ENCODE measurements at regions not wholly inside any gene's neighbourhood (a gene's known extent, or its start where the extent isn't known, plus 50 kb on each side); places are given as distances from the start of the nearest gene placed in this dataset.

GRCh38 chr10:31605861-31606525 lies 287.0 kb downstream of the ZEB1 start:
- Histone ChIP-seq H3K9ac (ENCODE audit: low read length) (no peak overlapping the region), H3K36me3 (ENCODE audit: control insufficient read depth, insufficient read depth, low read length) (no peaks in the 10 kb centered on the region), H3K4me3 (ENCODE audit: low read length) (no peak overlapping the region), H3K27me3 (ENCODE audit: control insufficient read depth, insufficient read depth, low read length) (no peaks in the 10 kb centered on the region), H3K4me1 (ENCODE audit: control insufficient read depth, insufficient read depth, low read length) (peaks cover 7% of the 10 kb centered on the region), H3K27ac (ENCODE audit: low read depth, low read length) (peak overlapping the region; percentile 47)

- H3K27ac ChIP-seq (ENCODE audit: low read depth, low read length): peak overlapping the region; percentile 47
These were observed 286.4 kb downstream of the ZEB1 start for GRCh38 chr10:31605426-31605825.

GRCh38 chr10:31604646-31605170 lies 285.7 kb downstream of the ZEB1 start:
- peaks cover 7% of the 10 kb centered on the region for H3K4me1 ChIP-seq (ENCODE audit: control insufficient read depth, insufficient read depth, low read length)
- H3K27me3 ChIP-seq (ENCODE audit: control insufficient read depth, insufficient read depth, low read length): no peaks in the 10 kb centered on the region
- H3K36me3 ChIP-seq (ENCODE audit: control insufficient read depth, insufficient read depth, low read length): no peaks in the 10 kb centered on the region
- no peak overlapping the region for H3K9ac ChIP-seq (ENCODE audit: low read length)
- H3K4me3 ChIP-seq (ENCODE audit: low read length): no peak overlapping the region
- H3K27ac ChIP-seq (ENCODE audit: low read depth, low read length): no peak overlapping the region

More at GRCh38 chr10:31605426-31605825, 286.4 kb downstream of the ZEB1 start:
- Histone ChIP-seq H3K4me3 (ENCODE audit: low read length) (no peak overlapping the region), H3K36me3 (ENCODE audit: control insufficient read depth, insufficient read depth, low read length) (no peaks in the 10 kb centered on the region), H3K4me1 (ENCODE audit: control insufficient read depth, insufficient read depth, low read length) (peaks cover 7% of the 10 kb centered on the region), H3K9ac (ENCODE audit: low read length) (no peak overlapping the region), H3K27me3 (ENCODE audit: control insufficient read depth, insufficient read depth, low read length) (no peaks in the 10 kb centered on the region)

GRCh38 chr10:31604096-31604495 lies 285.1 kb downstream of the ZEB1 start:
- Histone ChIP-seq H3K4me1 (ENCODE audit: control insufficient read depth, insufficient read depth, low read length) (peaks cover 7% of the 10 kb centered on the region), H3K27ac (ENCODE audit: low read depth, low read length) (peak overlapping the region; percentile 85), H3K27me3 (ENCODE audit: control insufficient read depth, insufficient read depth, low read length) (no peaks in the 10 kb centered on the region), H3K9ac (ENCODE audit: low read length) (no peak overlapping the region), H3K4me3 (ENCODE audit: low read length) (peak overlapping the region; percentile 71), H3K36me3 (ENCODE audit: control insufficient read depth, insufficient read depth, low read length) (no peaks in the 10 kb centered on the region)

GRCh38 chr10:31603235-31604087 lies 284.4 kb downstream of the ZEB1 start:
- Histone ChIP-seq H3K27ac (ENCODE audit: low read depth, low read length) (peak overlapping the region; percentile 85), H3K9ac (ENCODE audit: low read length) (peak overlapping the region; percentile 2), H3K4me1 (ENCODE audit: control insufficient read depth, insufficient read depth, low read length) (peaks cover 7% of the 10 kb centered on the region), H3K4me3 (ENCODE audit: low read length) (peak overlapping the region; percentile 71), H3K27me3 (ENCODE audit: control insufficient read depth, insufficient read depth, low read length) (no peaks in the 10 kb centered on the region), H3K36me3 (ENCODE audit: control insufficient read depth, insufficient read depth, low read length) (no peaks in the 10 kb centered on the region)

GRCh38 chr10:31602541-31603234 lies 283.7 kb downstream of the ZEB1 start:
- no peaks in the 10 kb centered on the region for H3K27me3 ChIP-seq (ENCODE audit: control insufficient read depth, insufficient read depth, low read length)
- H3K9ac ChIP-seq (ENCODE audit: low read length): peak overlapping the region; percentile 2
- H3K27ac ChIP-seq (ENCODE audit: low read depth, low read length): peak overlapping the region; percentile 85
- H3K4me3 ChIP-seq (ENCODE audit: low read length): peak overlapping the region; percentile 71
- H3K36me3 ChIP-seq (ENCODE audit: control insufficient read depth, insufficient read depth, low read length): no peaks in the 10 kb centered on the region
- H3K4me1 ChIP-seq (ENCODE audit: control insufficient read depth, insufficient read depth, low read length): peaks cover 7% of the 10 kb centered on the region

GRCh38 chr10:31601136-31601535 lies 282.1 kb downstream of the ZEB1 start:
- Histone ChIP-seq H3K36me3 (ENCODE audit: control insufficient read depth, insufficient read depth, low read length) (no peaks in the 10 kb centered on the region), H3K27ac (ENCODE audit: low read depth, low read length) (no peak overlapping the region), H3K27me3 (ENCODE audit: control insufficient read depth, insufficient read depth, low read length) (no peaks in the 10 kb centered on the region), H3K9ac (ENCODE audit: low read length) (no peak overlapping the region), H3K4me1 (ENCODE audit: control insufficient read depth, insufficient read depth, low read length) (peaks cover 4% of the 10 kb centered on the region), H3K4me3 (ENCODE audit: low read length) (no peak overlapping the region)

GRCh38 chr10:31599626-31600504 lies 280.8 kb downstream of the ZEB1 start:
- peak overlapping the region; percentile 16 for H3K27ac ChIP-seq (ENCODE audit: low read depth, low read length)

GRCh38 chr10:31596765-31597164 lies 277.7 kb downstream of the ZEB1 start:
- no peaks in the 10 kb centered on the region for H3K4me1 ChIP-seq (ENCODE audit: control insufficient read depth, insufficient read depth, low read length)

More at GRCh38 chr10:31599626-31600504, 280.8 kb downstream of the ZEB1 start:
- Histone ChIP-seq H3K36me3 (ENCODE audit: control insufficient read depth, insufficient read depth, low read length) (no peaks in the 10 kb centered on the region), H3K4me3 (ENCODE audit: low read length) (no peak overlapping the region), H3K4me1 (ENCODE audit: control insufficient read depth, insufficient read depth, low read length) (no peaks in the 10 kb centered on the region), H3K27me3 (ENCODE audit: control insufficient read depth, insufficient read depth, low read length) (no peaks in the 10 kb centered on the region), H3K9ac (ENCODE audit: low read length) (no peak overlapping the region)

GRCh38 chr10:31595992-31596391 lies 277.0 kb downstream of the ZEB1 start:
- Histone ChIP-seq H3K4me1 (ENCODE audit: control insufficient read depth, insufficient read depth, low read length) (no peaks in the 10 kb centered on the region), H3K27me3 (ENCODE audit: control insufficient read depth, insufficient read depth, low read length) (no peaks in the 10 kb centered on the region), H3K36me3 (ENCODE audit: control insufficient read depth, insufficient read depth, low read length) (no peaks in the 10 kb centered on the region), H3K27ac (ENCODE audit: low read depth, low read length) (no peak overlapping the region), H3K9ac (ENCODE audit: low read length) (no peak overlapping the region), H3K4me3 (ENCODE audit: low read length) (no peak overlapping the region)

More at GRCh38 chr10:31596765-31597164, 277.7 kb downstream of the ZEB1 start:
- Histone ChIP-seq H3K27ac (ENCODE audit: low read depth, low read length) (no peak overlapping the region), H3K9ac (ENCODE audit: low read length) (no peak overlapping the region), H3K36me3 (ENCODE audit: control insufficient read depth, insufficient read depth, low read length) (no peaks in the 10 kb centered on the region), H3K4me3 (ENCODE audit: low read length) (no peak overlapping the region), H3K27me3 (ENCODE audit: control insufficient read depth, insufficient read depth, low read length) (no peaks in the 10 kb centered on the region)

GRCh38 chr10:31594347-31594873 lies 275.4 kb downstream of the ZEB1 start:
- no peaks in the 10 kb centered on the region for H3K27me3 ChIP-seq (ENCODE audit: control insufficient read depth, insufficient read depth, low read length)
- no peaks in the 10 kb centered on the region for H3K36me3 ChIP-seq (ENCODE audit: control insufficient read depth, insufficient read depth, low read length)
- no peak overlapping the region for H3K27ac ChIP-seq (ENCODE audit: low read depth, low read length)
- H3K4me1 ChIP-seq (ENCODE audit: control insufficient read depth, insufficient read depth, low read length): no peaks in the 10 kb centered on the region
- H3K4me3 ChIP-seq (ENCODE audit: low read length): no peak overlapping the region
- no peak overlapping the region for H3K9ac ChIP-seq (ENCODE audit: low read length)

All from rectal smooth muscle tissue (tissue), 1 donor.